Epithelial cell of esophagus (primary cell): ENCODE measurements at regions not wholly inside any gene's neighbourhood (a gene's known extent, or its start where the extent isn't known, plus 50 kb on each side); places are given as distances from the start of the nearest gene placed in this dataset.

Experiments used
- DNase-seq: peaks from one replicate; pipeline ENCODE4 v3.0.0; 2010; ENCODE audit warnings: low read depth
- H3K4me3 ChIP-seq: 2 replicates; pipeline ENCODE4 v1.5.1; 2011; ENCODE audit warnings: mild to moderate bottlenecking, low read length, control low read depth
- CTCF ChIP-seq: IDR thresholded peaks from 2 replicates; pipeline ENCODE4 v1.5.1; 2011; ENCODE audit warnings: low read depth, mild to moderate bottlenecking, low read length, control low read depth, inconsistent platforms; ENCODE audit not compliant: insufficient read depth; ENCODE audit errors: missing control alignments

GRCh38 chr20:23152308-23152892 is 66.3 kb upstream of the CD93 start:
- no peak overlapping the region for H3K4me3 ChIP-seq
- no peak for DNase-seq
- no peak for TF ChIP-seq CTCF

GRCh38 chr20:23151885-23152284 is 65.8 kb upstream of the CD93 start:
- no peak for DNase-seq
- H3K4me3 ChIP-seq = no peak overlapping the region
- TF ChIP-seq CTCF = no peak

GRCh38 chr20:23151008-23151703 is 65.0 kb upstream of the CD93 start:
- TF ChIP-seq CTCF = no peak
- DNase-seq = no peak
- H3K4me3 ChIP-seq = no peak overlapping the region

GRCh38 chr20:23150304-23151007 is 64.3 kb upstream of the CD93 start:
- no peak overlapping the region for H3K4me3 ChIP-seq
- no peak for DNase-seq
- TF ChIP-seq CTCF = no peak

- no peak overlapping the region for H3K4me3 ChIP-seq
- no peak for TF ChIP-seq CTCF
- DNase-seq = no peak
Measured at GRCh38 chr20:23149623-23150279, 63.6 kb upstream of the CD93 start.

- no peak for TF ChIP-seq CTCF
- no peak overlapping the region for H3K4me3 ChIP-seq
- no peak for DNase-seq
Measured at GRCh38 chr20:23148731-23149570, 62.8 kb upstream of the CD93 start.
